PC-9 (cell line): ENCODE measurements at regions not wholly inside any gene's neighbourhood (a gene's known extent, or its start where the extent isn't known, plus 50 kb on each side); places are given as distances from the start of the nearest gene placed in this dataset.

Experiments
- EZH2 ChIP-seq: fragments of 200-600 bp; sonication (generic); IDR thresholded peaks from 2 replicates; pipeline ENCODE4 v1.8.0; 2017; ENCODE audit warnings: antibody characterized with exemption, low read depth
- TF ChIP-seq, protein P1 (sequence below): fragments of 200-600 bp; sonication (generic); conservative IDR thresholded peaks from 2 replicates; pipeline ENCODE4 v1.6.1; 2017; ENCODE audit warnings: mixed run types, antibody characterized with exemption, mild to moderate bottlenecking, moderate library complexity

DNA sequence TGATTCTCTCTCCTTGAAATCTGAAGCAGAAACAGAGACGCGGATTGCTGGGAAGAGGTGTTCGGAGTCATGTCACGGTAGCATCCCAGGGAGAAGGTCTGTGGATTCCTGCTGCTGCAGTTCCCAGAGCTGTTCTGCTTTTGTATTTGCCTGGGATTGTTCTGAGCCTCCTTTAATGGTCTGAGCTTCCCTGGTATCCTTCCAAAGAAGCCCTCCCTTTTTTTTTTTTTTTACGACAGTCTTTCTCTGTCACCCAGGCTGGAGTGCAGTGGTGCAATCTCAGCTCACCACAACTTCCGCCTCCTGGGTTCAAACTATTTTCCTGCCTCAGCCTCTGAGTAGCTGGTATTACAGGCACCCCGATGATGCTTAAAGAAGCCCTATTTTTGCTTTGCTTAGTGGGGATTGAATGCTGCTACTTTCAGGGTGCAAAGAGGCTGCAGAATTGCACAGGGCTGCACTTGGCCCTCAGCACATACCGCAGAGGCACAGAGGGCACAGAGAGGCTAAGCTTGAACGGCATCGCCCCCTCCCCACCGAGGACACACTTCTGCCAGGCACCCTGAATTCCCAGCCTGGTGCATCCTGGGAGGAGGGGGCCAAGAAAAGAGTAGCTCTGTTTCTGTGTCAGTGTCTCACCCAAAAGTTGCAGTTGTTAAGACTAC lies 208.6 kb upstream of the GALNT17 start:
- TF ChIP-seq, protein P1, sequence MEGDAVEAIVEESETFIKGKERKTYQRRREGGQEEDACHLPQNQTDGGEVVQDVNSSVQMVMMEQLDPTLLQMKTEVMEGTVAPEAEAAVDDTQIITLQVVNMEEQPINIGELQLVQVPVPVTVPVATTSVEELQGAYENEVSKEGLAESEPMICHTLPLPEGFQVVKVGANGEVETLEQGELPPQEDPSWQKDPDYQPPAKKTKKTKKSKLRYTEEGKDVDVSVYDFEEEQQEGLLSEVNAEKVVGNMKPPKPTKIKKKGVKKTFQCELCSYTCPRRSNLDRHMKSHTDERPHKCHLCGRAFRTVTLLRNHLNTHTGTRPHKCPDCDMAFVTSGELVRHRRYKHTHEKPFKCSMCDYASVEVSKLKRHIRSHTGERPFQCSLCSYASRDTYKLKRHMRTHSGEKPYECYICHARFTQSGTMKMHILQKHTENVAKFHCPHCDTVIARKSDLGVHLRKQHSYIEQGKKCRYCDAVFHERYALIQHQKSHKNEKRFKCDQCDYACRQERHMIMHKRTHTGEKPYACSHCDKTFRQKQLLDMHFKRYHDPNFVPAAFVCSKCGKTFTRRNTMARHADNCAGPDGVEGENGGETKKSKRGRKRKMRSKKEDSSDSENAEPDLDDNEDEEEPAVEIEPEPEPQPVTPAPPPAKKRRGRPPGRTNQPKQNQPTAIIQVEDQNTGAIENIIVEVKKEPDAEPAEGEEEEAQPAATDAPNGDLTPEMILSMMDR = no peak
- no peak for TF ChIP-seq EZH2
